ENCODE measurements at regions not wholly inside any gene's neighbourhood (a gene's known extent, or its start where the extent isn't known, plus 50 kb on each side); places are given as distances from the start of the nearest gene placed in this dataset.

- TF ChIP-seq, protein P1, sequence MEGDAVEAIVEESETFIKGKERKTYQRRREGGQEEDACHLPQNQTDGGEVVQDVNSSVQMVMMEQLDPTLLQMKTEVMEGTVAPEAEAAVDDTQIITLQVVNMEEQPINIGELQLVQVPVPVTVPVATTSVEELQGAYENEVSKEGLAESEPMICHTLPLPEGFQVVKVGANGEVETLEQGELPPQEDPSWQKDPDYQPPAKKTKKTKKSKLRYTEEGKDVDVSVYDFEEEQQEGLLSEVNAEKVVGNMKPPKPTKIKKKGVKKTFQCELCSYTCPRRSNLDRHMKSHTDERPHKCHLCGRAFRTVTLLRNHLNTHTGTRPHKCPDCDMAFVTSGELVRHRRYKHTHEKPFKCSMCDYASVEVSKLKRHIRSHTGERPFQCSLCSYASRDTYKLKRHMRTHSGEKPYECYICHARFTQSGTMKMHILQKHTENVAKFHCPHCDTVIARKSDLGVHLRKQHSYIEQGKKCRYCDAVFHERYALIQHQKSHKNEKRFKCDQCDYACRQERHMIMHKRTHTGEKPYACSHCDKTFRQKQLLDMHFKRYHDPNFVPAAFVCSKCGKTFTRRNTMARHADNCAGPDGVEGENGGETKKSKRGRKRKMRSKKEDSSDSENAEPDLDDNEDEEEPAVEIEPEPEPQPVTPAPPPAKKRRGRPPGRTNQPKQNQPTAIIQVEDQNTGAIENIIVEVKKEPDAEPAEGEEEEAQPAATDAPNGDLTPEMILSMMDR (IDR thresholded peaks at IDR 0.05; ENCODE audit: low read length) = no peak
- TF ChIP-seq EZH2 (IDR thresholded peaks at IDR 0.05; ENCODE audit: borderline replicate concordance, low read length) = no peak
Measured at GRCh38 chrX:39337451-39337850, 536.2 kb downstream of the MID1IP1 start.
